Suprapubic skin (tissue), 4 donors: ENCODE measurements at regions not wholly inside any gene's neighbourhood (a gene's known extent, or its start where the extent isn't known, plus 50 kb on each side); places are given as distances from the start of the nearest gene placed in this dataset.

Experiments
- EP300 ChIP-seq: sonication (generic); formaldehyde crosslinking; IDR thresholded peaks from one replicate; pipeline ENCODE4 v1.6.1; 2017; ENCODE audit warnings: antibody characterized with exemption
- POLR2A ChIP-seq, 2 donors: fragments of 450-650 bp; IDR thresholded peaks; one replicate each; pipeline ENCODE4 v1.6.1; 2017; ENCODE audit warnings: antibody characterized with exemption in 2 of 2, mild to moderate bottlenecking in 2 of 2, moderate library complexity in 2 of 2
- POLR2AphosphoS5 ChIP-seq, 3 donors: sonication (generic); formaldehyde crosslinking; IDR thresholded peaks; one replicate each; pipeline ENCODE4 v1.6.1; 2017; ENCODE audit warnings: antibody characterized with exemption in 3 of 3
- TF ChIP-seq, protein P1 (sequence below), 2 donors: fragments of 200-600 bp in 1 of 2; fragments of 450-650 bp in 1 of 2; sonication (generic) in 1 of 2; IDR thresholded peaks; one replicate each; pipeline ENCODE4 v1.5.1; 2016 to 2019; ENCODE audit warnings: antibody characterized with exemption in 2 of 2, mild to moderate bottlenecking in 1 of 2, moderate library complexity in 1 of 2

DNA sequence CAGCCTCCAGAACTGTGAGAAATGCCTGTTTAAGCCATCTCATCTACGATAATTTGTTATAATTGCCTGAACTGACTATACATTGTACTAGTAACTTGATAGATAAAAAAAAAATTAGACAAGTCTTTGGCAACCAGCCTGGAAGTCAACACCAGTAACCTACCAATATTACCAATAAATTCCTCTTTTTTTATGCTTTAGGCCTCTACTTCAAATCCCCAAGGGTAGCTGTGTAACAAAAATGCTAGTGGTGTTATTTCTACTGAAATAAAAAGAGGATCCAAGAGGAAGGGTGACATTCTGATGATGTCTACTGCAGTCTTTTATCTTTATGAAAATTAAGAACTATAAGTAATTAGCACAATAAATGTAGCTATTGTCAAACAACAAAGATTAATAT is 151.7 kb upstream of the SAMSN1 start:
- TF ChIP-seq POLR2A (IDR thresholded peaks at IDR 0.05) (no peak), EP300 (no peak), POLR2AphosphoS5 (IDR thresholded peaks at IDR 0.05) (no peak)
- TF ChIP-seq, protein P1, sequence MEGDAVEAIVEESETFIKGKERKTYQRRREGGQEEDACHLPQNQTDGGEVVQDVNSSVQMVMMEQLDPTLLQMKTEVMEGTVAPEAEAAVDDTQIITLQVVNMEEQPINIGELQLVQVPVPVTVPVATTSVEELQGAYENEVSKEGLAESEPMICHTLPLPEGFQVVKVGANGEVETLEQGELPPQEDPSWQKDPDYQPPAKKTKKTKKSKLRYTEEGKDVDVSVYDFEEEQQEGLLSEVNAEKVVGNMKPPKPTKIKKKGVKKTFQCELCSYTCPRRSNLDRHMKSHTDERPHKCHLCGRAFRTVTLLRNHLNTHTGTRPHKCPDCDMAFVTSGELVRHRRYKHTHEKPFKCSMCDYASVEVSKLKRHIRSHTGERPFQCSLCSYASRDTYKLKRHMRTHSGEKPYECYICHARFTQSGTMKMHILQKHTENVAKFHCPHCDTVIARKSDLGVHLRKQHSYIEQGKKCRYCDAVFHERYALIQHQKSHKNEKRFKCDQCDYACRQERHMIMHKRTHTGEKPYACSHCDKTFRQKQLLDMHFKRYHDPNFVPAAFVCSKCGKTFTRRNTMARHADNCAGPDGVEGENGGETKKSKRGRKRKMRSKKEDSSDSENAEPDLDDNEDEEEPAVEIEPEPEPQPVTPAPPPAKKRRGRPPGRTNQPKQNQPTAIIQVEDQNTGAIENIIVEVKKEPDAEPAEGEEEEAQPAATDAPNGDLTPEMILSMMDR (IDR thresholded peaks at IDR 0.05), result no peak
